GM19043 (cell line): ENCODE measurements at regions not wholly inside any gene's neighbourhood (a gene's known extent, or its start where the extent isn't known, plus 50 kb on each side); places are given as distances from the start of the nearest gene placed in this dataset.

Experiments used
- ATAC-seq: cut with Tn5 transposase; IDR thresholded peaks from one replicate; pipeline ENCODE4 v1.9.1; 2021; ENCODE audit warnings: low read depth; ENCODE audit not compliant: unreplicated experiment

DNA sequence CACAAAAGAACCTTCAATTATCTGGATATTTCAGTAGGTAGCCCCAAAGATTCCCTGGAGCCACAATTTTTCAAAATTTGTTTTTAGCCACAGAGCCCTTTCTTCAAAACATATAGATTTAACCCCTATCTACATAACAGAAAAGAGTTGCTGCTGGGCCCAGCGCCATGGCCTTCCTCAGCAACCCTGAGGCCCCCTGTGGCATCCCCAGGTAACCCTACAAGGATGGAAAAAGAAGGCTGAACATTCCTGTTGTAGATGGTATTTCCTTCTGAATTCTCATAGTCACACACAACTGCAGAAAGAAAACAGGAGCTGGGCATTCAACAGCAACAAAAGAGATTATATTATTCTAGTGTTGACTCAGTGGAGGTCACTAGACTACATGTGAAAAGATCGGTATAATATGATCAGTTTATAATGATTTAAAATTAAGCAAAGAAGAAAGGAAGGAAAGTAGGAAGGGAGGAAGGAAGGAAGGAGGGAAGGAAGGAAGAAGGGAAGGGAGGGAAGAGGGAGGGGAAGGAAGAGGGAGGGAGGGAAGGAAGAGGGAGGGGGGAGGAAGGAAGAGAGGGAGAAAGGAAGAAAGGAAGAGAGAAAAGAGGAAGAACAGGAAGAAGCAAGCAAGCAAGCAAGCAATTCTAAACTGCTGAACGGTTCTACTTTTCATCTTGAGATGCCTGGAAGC, 342.5 kb upstream of the NR2F2 start:
- ATAC-seq, result no peak

DNA sequence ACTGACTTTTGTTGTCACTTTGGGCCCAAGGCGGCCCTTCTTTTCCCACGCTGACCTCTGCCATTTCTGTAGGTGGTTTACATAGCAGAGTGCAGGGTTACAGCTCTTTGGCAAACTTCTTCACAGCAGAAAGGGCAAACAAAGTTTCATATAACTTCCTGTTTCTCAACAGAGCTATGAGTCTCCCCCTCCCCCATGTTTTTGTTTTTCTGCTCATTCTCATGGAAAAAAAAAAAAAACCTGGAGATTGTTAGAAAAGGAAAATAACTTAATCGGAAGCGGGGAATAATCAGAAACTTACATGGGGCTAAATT, 342.0 kb upstream of the NR2F2 start:
- ATAC-seq, result no peak

DNA sequence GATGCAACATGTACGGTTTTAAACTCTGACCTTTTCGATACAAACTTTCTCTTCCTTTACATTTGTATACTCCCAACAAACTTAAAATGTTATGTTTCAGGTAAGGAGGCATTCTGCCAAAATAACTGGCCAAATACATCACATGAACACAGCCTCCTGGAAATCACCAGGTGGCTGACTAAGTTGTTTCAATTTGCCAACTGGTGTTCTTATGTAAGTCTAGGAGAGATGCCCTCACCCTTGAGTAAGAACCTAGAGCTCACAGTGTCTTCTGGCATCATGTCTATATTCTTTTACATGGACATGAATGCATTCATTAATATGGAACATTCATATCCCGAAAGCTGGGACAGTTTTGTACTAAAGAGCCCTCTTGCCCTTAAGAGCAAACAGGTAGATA, 341.1 kb upstream of the NR2F2 start:
- no peak for ATAC-seq

DNA sequence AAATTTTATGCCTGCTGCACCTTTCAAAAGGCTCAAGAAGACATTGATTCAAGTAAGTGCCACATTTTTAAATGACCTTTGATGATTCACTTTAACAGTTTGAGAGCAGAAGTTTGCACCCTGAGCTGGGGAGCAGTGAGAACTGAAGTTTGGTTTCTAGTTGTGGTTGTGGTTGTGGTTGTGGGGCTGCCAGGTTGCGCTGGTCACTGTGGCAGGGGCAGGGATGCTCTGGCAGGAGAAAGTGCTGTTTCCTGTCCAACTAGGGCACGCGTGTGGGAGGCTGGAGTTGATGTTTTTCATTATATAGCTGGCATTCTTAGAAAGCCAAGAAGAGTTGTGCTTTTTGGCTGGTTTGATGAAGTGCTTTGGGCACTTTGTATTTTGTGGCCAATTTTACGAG, 339.7 kb upstream of the NR2F2 start:
- ATAC-seq, result no peak

DNA sequence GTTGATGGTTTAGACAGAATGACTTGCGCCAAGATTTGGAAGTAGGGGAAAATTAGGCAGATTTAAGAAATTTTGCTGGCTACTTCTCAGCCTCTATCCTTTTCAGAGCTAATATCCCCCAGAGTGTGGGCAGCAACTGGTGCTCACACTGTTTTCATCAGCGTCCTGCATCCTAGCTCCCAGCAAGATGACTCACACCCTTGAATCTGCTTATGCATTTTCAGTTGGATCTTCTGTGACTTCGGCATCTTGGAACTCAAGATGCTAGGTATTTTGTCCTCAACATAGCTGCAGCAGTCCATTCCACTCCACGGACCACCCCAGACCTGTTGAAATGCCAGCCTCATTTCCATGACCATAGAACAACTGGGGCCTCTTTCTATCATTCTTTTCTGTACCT, 336.1 kb upstream of the NR2F2 start:
- ATAC-seq, result no peak

DNA sequence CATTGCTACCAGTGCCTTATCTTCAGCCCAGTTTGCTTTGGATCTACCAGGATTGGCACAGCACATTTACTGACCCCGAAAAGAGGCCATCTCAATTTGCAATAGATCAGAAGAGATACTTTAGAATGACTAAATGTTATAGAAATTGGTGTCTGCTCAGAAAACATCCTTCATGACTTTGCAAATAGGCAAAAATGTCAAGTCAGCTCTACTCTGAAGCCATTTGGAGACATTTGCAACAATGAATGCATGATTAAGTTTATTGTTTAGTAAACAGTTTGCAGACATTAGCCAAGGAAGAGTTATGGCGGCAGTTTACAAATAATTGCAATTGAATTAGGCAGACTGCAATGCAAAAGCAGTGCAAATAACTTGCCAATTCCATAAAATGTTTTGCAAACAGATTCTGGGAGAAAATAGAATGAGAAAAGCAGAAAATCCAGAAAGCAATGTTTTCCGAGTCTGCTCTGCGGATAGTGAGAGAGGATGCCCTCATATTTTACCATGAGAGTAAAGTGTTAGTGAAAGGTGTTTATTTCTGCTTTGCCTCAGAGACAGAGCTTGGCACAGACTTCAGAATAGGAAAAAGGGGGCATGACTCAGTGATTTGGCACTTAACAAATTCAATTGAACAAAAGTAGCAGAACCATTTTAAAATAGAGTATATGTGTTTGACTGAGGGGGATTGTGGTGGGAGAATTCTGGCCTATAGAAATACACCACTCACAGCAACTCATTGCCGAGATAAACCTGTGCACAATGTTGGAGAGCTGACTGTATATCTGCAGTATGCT, 334.9 kb upstream of the NR2F2 start:
- ATAC-seq, result no peak

DNA sequence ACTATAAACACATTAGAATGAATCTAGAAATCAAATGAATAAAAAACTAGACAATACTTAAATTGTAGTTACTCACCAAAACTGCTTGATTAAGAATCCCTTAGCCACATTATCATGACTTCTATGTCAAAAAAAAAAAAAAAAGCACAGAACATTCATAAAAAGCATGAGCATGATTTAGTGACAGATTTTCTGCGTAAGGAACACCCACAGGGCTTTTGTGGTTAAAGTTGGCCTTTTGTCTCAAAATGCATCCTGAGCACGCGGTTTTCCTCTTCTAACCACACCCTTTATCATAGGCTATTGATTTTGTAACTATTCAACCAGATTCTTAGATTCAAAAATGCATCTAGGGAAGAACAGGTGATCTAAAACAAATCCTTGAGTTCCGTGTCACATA, 334.0 kb upstream of the NR2F2 start:
- ATAC-seq, result no peak

DNA sequence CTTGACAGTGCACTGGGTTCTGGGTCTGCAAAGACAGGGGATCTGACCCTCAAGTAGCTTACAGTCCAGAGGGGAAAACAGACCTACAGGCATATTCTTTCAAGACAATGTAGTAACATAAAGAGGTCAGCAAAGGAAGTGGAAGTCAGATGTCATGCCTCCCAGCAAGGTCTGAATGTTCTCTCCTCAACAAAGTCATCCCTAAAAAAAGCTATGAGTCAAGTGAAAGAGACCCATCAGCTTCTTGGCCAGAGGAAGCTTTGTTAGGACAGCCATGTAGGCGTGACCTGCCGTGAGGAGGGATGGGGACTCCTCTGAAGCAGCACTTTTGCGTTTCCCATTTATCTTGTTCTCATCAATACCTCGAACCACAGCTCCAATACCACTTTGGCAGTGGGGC, 331.6 kb upstream of the NR2F2 start:
- ATAC-seq, result no peak

DNA sequence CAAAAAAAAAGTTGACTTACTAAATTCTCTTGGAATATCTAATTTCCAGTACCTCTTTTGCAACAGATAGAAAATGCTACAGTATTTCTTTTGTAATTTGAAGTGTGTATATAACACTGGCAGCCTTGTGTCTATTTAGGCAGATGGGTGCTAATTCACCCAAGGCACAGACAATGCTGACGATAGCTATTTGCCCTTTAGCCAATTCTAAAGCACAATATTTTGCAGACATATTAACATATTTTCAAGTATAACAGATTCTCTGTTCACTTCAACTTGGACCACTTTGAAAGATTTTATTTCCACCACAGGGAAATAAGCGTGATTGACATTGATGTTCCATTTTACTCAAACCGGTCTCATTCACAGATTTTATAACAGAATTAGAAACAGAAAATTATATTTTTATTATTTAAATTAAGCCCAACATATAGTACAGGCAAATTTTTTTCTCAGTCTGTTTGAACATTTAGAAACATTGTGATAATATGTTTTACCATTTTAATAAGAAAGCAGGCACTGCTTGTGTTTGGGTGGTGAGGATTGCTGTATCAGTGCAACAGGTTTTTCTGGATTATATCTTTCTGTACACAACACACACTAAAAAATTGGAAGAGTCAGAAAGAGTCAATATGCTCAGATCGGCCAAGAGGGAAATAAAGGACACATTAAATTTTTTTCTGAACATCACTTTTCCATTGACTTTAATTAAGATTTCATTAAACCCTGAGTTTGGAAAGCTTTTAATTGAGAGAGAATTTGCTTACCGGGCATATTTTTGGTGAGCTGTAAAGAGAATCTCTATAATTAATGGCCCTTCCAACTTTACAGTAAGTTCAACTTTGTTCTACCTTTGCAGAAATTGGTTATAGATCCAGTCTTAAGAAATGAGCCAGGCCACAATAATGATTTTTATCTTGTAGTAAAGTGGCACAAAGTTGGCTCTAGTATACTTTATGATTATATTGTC, 327.3 kb upstream of the NR2F2 start:
- ATAC-seq, result no peak

DNA sequence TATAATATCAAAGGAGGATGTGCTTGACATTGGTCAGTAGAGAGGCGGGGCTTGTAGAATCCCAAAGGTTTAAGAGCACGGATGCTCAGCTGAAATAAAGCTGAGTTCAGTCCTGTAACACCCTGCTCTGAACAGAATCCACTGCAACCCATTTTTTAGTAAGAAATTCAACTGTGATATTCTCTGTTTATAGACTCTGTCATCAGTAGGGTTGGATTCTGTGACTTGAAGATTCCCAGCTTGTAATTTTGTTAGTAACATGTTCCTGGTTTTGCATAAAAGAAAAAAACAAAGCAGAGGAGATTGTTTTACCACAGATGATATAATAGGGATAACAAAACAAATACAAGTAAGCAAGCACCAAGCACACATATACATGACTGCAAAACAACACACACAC, 324.6 kb upstream of the NR2F2 start:
- no peak for ATAC-seq

DNA sequence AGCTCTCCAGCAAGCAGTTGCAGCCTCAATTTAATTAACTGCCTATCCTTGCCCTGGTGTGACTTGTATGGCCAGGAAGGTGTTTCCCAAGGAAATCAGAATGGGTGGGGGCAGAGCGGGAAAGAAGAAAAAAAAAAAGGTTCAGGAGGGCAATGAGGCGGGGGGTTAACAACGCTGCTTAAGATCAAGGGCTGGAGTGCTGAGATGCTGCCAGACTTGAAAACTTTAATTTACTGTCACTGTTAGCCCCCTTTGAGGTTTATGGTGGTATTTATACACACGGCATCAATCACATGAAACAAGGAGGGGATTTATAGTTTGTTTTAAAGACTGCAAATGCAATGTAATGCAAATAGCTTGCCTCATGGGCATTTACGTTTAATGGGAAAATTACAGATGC, 319.4 kb upstream of the NR2F2 start:
- ATAC-seq, result no peak

DNA sequence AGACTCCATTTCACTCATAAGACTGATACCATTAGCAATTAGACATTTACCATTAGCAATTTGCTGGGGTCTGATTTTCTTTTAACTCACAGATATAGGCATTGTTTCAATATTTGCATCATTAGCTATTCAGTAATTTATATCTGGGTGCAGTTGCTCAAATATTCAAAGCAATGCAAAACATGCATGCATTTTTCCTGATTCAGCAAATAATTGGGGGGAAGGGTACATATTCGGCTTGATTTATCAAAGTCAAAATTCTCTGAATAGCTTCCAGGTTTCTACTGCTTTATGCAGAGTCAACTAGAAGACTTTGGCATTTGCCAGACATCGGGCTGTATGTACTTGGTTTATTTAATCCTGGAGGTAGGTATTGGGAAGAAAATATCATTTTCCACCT, 315.6 kb upstream of the NR2F2 start:
- ATAC-seq, result no peak

DNA sequence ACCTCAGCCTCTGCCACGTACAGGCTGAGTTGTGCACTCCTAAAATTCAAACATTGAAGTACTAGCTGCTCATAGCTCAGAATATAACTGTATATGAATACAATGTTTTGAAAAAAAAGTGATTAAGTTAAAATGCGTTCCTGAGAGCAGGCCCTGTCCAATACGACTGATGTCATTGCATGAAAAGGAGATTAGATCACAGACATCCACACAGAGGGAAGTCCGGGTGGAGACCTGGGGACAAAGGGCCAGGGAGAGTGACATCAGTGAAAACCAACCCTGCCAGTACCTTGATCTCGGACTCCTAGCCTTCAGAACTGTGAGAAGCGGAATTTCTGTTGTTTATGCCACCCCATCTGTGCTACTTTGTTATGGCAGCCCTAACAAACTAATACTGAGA, 311.4 kb upstream of the NR2F2 start:
- no peak for ATAC-seq

DNA sequence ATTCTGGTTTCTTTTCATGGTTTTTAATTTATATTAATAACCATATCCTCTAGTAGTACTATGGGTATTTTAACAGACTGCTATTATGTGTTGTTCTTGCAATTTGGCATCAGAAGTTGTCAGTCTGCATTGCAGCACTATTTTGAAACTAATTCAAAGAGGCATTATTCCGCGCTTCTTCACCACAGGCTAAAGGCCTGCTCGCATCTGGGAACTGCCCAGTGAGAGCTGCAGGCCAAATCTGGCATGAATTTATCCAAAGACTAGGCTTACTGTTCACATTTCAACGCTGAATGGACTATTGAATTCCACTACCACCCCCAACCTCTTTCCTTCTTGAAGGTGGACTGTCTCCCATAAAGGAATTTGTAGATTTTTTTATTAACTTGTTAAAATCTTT, 310.4 kb upstream of the NR2F2 start:
- ATAC-seq, result no peak

DNA sequence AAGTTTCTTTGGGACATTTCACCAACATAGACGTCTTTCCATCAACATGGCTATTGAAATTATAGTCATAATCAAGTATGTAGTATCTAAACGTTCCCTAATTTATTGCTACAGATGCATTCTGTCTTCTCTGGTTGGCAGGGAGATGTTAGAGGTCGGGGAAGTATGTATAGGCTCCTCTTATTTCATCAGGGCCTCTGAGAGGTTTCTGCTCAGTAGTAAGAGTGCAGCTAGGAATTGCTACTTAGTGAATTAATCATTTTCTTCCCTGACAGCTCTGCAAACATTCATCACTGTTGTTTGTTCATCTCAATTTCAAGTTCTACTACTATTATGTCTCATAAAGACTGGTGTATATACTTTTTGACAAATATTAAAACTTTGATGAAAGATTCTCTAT, 309.7 kb upstream of the NR2F2 start:
- ATAC-seq, result no peak

DNA sequence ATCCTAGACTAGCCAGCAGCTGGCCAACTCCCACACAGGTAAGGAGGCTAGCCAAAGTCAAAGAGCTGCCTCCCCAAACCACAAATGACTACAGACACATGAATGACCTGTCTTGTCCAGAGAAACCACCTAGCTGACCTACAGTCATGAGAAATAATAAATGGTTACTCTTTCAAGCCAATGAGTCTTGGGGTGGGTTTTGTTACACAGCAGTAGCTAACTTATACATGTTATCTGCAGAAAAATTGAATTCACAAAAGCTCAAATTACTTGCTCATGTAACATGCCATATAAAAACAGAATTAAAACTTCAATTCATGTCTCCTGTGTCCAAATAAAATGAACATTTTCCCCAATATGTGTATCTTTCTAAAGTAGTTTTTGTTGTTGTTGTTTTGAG, 307.4 kb upstream of the NR2F2 start:
- ATAC-seq, result no peak

DNA sequence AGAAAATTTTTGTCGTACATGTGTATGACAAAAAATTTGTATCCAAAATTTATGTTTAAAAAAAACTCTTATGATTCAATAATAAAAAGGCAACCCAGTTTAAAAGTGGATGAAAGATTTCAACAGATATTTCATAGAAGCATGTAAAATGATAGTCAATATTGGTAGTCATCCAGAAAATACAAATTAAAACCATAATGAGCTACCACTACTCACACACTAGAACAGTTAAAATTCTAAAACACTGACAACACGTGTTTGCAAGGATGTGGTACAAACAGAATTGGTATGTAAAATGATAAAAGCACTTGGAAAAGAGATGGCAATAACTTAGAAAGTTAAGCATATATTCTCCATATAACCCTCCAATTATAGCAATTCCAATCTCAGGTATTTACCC, 303.0 kb upstream of the NR2F2 start:
- ATAC-seq, result no peak

DNA sequence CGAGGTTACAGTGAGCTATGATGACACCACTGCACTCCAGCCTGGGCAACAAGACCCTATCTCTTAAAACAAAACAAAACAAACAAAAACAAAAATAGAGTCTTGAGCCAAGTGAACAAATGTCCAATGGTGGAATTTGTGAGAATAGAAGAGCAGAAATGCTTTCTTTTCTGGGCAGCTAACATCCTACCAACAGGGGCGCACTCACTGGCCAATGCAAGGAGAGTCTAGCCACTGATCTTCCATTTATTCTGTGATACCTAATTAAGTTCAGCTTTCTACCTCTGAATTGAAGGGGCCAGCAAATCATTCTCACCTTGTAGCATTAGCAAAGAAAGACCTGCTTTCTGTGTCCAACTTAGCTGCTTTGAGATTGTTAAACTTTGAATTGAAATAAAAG, 301.9 kb upstream of the NR2F2 start:
- no peak for ATAC-seq

DNA sequence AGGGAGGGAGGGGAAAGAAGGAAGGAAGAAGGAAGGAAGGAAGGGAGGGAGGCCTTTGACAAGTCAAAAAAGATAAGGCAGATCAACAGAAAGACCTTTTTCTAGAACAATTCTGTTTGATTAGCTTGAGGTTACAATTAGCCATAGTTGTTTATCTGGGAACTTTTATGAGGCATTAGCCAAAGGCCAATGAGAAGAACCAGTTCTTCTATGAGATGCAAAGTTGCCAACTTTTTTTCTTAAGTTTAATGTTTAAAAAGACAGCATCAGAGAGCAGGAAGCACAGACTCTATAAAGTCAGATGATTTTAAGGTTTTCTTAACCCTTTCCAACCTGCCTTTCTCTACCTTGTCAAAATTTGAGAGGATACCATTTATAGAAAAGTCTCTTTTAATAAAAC, 301.3 kb upstream of the NR2F2 start:
- ATAC-seq, result no peak

DNA sequence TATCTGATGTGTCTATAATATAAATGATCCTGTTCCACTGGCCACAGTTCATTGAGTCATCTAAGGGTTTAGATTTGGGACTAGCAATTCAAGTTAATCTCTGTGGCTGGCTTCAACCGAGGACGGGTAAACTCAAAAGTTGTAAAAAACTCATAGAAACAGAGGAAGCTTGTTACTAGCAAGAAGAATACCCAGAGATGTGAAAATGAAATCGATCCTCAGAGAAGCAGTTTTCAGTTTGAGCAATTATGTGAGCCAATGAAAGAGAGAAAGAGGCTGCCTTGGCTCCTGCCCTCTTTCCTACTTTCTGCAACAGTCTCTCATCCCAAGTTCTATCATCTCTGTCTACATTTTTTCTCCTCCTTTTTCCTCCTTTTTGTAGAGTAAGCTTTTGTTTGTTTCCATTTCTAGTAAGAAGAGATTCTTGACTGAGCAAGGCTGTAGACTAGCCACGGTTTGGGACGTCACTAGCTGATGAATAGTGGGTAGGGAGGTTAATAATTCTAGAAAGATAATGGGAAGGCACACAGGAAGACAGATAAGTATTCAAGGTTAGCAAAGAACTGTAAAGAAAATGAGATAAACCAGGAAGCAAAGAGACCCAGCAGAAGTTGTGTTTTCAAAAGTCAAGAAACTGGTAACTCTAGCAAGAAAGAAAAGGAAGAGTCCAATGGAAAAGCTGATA, 298.9 kb upstream of the NR2F2 start:
- ATAC-seq, result no peak

DNA sequence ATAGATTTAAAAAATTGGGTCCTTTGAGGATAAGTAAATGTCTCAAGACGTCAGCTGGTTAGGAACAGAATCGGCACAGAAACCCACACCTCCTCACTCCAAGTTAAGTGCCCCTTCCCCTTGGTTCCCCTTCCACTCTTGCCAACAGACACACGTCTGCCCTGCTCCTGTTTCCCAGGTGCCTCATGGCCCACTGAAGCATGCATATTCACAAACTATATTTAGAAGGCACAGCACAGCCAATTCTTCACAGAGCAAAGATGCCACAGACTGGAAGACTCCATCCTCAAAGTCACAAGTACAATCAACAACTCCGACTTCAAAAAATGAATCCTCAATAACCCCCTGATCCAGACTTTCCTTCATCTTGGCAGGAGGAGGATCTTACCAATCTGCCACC, 295.4 kb upstream of the NR2F2 start:
- ATAC-seq, result no peak
